ENCODE measurements at regions not wholly inside any gene's neighbourhood (a gene's known extent, or its start where the extent isn't known, plus 50 kb on each side); places are given as distances from the start of the nearest gene placed in this dataset.
A peak's percentile ranks its signal among the peaks of the same experiment; 100 is the strongest.

- TF ChIP-seq MYC (IDR thresholded peaks at IDR 0.05; ENCODE audit: low read depth, low read length) (no peak), POLR2A (IDR thresholded peaks at IDR 0.05; ENCODE audit: extremely low read depth, insufficient read length) (no peak), MAX (IDR thresholded peaks at IDR 0.05; ENCODE audit: low read depth, low read length) (no peak)
- TF ChIP-seq, protein P1, sequence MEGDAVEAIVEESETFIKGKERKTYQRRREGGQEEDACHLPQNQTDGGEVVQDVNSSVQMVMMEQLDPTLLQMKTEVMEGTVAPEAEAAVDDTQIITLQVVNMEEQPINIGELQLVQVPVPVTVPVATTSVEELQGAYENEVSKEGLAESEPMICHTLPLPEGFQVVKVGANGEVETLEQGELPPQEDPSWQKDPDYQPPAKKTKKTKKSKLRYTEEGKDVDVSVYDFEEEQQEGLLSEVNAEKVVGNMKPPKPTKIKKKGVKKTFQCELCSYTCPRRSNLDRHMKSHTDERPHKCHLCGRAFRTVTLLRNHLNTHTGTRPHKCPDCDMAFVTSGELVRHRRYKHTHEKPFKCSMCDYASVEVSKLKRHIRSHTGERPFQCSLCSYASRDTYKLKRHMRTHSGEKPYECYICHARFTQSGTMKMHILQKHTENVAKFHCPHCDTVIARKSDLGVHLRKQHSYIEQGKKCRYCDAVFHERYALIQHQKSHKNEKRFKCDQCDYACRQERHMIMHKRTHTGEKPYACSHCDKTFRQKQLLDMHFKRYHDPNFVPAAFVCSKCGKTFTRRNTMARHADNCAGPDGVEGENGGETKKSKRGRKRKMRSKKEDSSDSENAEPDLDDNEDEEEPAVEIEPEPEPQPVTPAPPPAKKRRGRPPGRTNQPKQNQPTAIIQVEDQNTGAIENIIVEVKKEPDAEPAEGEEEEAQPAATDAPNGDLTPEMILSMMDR (IDR thresholded peaks at IDR 0.05; ENCODE audit: low read depth, low read length) = no peak
- no peak overlapping the region for H3K4me3 ChIP-seq (ENCODE audit: low read depth, low read length)
- peak; percentile 51 for DNase-seq (ENCODE audit: low read depth)
These were observed 86.3 kb downstream of the ERMARD start for GRCh38 chr6:169837529-169838250.

DNA sequence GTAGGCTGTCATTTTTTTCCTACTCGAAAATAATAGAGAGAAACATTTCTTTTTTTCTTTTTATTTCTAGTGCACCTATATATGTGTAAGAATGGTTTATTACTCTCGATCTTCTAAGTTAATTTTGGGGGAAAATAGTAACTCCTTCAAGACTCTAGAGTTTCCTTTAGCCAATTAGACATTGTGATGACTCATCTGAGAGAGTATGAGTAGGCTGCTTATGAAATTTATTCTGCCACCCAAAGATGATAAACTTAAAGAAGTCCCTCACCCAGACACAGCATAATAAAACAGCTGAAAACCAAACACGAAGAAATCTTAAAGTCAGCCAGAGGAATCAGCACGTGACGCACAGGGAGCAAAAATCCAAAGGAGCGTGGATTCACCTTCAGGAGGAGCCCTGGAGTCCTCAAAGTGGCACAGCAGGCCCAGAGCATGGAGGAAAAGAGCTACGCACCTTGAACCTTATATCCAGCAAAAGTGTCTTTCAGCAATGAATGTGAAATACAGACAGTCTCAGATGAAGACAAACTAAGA is 81.9 kb downstream of the ERMARD start:
- TF ChIP-seq MAX (IDR thresholded peaks at IDR 0.05; ENCODE audit: low read depth, low read length) = no peak
- TF ChIP-seq, protein P1 (IDR thresholded peaks at IDR 0.05; ENCODE audit: low read depth, low read length) = no peak
- TF ChIP-seq POLR2A (IDR thresholded peaks at IDR 0.05; ENCODE audit: extremely low read depth, insufficient read length) = no peak
- TF ChIP-seq MYC (IDR thresholded peaks at IDR 0.05; ENCODE audit: low read depth, low read length) = no peak
- peak; percentile 44 for DNase-seq (ENCODE audit: low read depth)

GRCh38 chr6:169832247-169832948 is 81.0 kb downstream of the ERMARD start:
- H3K4me3 ChIP-seq (ENCODE audit: low read depth, low read length) = no peak overlapping the region
- no peak for DNase-seq (ENCODE audit: low read depth)
- TF ChIP-seq POLR2A (IDR thresholded peaks at IDR 0.05; ENCODE audit: extremely low read depth, insufficient read length) (no peak), MAX (IDR thresholded peaks at IDR 0.05; ENCODE audit: low read depth, low read length) (no peak), MYC (IDR thresholded peaks at IDR 0.05; ENCODE audit: low read depth, low read length) (no peak)
- TF ChIP-seq, protein P1 (IDR thresholded peaks at IDR 0.05; ENCODE audit: low read depth, low read length) = no peak

More for the DNA sequence above, 81.9 kb downstream of the ERMARD start:
- no peak overlapping the region for H3K4me3 ChIP-seq (ENCODE audit: low read depth, low read length)

DNA sequence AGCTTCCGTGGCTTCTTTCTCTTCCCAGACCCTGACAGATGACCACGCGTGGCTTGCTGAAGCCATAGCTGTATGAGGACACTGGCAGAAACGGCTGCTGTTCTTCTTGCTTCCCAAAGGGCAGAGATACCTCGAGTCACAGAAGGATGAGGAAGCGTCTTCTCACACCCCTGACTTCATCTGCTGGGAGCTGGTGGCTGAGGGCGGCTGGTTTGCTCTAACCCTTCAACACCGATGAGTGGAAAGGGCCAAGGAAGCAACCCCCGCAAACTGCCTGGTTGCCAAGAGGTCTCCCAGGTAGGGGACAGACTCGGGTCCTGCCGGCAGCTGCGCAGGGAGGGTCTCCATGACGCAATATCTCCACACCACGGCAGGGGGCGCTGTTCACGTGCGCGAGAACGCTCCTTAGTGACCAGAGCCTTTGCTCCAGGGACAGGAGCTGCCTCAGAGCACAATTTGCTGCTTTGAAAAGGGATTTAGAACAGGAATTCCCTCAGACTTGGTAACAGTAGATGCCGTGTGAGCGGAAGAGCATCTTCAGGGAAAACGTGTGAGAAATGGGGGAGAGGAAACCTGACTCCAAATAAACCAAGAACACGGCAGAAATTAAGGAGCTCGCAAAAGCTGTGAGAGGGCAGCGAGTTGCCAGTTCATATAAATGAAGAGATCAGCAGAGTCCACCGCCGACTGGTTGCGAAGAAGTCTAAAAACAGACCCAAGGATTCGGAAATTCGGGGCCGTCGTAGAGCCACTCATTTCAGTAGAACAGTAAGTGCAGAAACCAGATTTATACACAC is 80.2 kb downstream of the ERMARD start:
- DNase-seq (ENCODE audit: low read depth) = peak; percentile 84

More for the DNA sequence above, 80.2 kb downstream of the ERMARD start:
- TF ChIP-seq POLR2A (IDR thresholded peaks at IDR 0.05; ENCODE audit: extremely low read depth, insufficient read length) = no peak
- 0 out of 2 replicates have a peak, but pooled peaks have one; percentile 16 for TF ChIP-seq MYC (IDR thresholded peaks at IDR 0.05; ENCODE audit: low read depth, low read length)
- peak; percentile 81 for TF ChIP-seq MAX (IDR thresholded peaks at IDR 0.05; ENCODE audit: low read depth, low read length)
- TF ChIP-seq, protein P1 (IDR thresholded peaks at IDR 0.05; ENCODE audit: low read depth, low read length) = peak; percentile 91
- H3K4me3 ChIP-seq (ENCODE audit: low read depth, low read length) = no peak overlapping the region
